HS-5 (cell line): ENCODE measurements at regions not wholly inside any gene's neighbourhood (a gene's known extent, or its start where the extent isn't known, plus 50 kb on each side); places are given as distances from the start of the nearest gene placed in this dataset.
"Not testable (repeated sequence)": the region's sequence is repeated elsewhere in the genome, so short reads cannot be mapped to it uniquely, and the experiment has no call there.

Source experiments
- DNase-seq: peaks from one replicate; pipeline ENCODE4 v3.0.0-alpha.2; 2012; ENCODE audit warnings: low read depth

DNA sequence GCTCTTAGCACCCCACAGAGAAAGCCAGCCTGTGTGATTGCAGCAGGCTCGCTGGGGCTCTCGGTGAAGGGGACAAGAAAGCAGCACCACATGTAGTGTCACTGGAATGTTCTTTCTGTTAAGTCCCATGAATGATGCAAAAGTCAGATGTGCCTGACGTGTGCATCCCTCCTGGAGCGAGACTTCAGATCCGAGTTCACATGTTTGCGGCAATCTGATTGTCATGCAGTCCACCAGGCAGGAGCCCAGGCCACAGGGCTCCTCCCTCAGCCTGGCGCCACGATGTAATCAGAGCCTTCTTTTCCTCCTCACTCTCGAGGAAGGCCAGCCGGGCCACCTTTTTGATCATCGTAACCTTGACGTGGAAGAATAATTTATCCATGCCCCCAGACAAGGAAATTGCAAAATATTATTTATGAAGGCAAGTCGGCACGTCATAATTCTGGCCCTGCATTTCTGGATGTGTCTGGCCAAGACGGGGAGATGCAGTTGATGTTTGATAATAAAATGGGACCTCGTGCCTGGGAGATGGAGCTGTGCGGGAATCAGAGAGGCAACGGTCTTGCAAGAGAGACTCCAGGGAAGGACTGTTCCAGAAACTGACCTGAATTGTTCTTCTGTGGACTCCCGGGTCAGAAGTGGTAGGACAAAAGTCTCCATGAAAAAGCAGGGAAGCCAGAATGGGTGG lies 214.6 kb downstream of the PHETA1 start:
- no peak for DNase-seq

DNA sequence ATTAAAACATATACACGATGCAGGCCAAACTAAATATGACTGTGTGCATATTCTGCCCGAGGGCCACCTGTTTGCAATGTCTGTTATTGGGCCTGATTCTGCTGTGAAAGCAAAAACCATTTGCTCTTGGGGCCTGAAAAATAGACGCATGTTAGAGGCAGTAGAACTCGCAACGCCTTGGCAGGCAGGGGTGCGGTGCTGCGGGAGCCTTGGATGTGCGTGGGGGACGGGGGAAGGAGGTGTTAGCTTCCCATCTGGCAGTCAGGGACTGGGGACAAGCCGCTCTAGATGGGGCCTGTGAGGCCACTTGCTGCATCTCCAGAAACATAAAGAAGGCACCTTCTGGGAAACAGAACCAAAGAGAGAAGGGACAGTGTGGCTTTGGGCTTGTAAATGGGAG lies 216.3 kb downstream of the PHETA1 start:
- DNase-seq, result no peak

DNA sequence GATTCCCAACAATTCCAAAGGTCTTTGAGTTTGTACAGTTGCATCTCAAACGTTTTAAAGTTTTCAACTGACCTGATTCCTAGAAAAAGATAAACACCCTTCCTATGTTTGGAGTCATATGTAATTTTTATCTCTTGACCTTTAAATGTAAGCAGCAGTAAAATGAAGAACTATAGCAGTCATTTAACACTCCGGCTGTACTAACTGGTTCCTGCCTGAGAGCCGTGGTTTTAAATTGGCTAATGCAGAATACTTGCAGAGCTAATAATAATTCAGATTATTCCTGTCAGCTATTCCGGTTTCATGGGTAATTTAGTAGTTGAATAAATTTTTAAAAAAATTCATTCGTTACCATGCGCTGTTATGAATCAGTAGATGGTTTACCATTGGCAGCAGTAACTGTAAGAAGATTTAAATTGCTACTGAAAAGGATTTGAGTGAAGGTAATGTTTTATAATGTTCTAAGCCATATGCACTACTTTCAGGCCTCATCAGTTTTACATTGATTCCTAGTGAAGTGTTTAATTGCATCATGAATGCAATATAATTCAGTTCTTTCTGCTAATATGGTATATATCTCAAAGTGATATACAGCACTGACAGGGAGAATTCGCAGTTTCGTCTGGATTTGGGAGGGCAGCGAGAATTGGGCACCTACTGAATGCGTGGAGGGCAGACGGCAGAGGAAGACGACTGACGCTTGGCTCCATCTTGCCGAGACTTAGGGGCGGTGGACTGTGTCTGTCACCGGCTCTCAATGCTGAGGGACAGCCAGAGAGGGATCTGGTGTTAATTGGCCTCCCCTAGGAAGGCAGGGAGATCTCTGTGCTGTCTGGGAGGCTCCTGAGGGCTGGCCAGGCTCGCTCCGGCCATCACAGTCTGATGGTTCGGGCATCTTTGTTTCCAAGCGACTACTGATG lies 217.7 kb downstream of the PHETA1 start:
- no peak for DNase-seq

- no peak for DNase-seq
These were observed 218.5 kb downstream of the PHETA1 start for GRCh38 chr12:111150360-111150759.

- no peak for DNase-seq
These were observed 219.6 kb downstream of the PHETA1 start for GRCh38 chr12:111149299-111149698.

DNA sequence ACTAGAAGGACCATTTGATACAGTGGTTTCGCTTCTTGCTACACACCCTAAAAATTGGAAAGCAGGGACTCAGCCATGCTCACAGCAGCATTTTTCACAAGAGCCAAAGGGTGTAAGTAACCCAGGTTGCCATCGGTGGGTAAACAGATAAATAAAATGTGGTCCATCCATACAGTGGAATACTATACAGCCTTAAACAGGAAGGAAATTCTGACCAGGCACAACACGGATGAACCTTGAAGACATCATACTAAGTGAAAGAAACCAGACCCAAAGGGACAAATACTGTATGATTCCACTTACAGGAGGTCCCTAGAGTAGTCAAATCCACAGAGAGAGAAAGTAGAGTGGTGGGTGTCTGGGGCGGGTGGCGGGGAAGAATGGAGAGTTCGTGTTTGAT lies 220.9 kb downstream of the PHETA1 start:
- DNase-seq, result no peak

- DNase-seq, result no peak
These were observed 222.9 kb upstream of the MYL2 start for GRCh38 chr12:111143271-111143670.

DNA sequence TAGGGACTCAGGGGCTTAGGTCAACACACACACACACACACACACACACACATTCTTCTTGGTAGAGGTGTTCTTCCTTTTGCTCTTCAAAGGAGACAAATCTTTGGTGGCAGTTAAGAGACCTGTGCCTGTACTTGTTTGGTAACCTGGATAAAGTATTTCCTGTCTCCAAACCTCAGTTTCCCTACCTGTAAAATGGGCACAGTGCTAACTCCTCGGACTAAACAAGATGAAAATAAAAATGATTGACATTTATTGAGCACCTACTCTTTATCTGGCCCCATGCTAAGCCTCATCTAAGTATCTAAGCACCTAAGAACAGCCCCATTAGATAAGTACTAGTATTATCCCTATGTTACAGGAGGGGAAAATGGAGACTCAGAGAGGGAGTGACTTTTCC lies 220.8 kb upstream of the MYL2 start:
- DNase-seq, result no peak

- no peak for DNase-seq
These were observed 217.6 kb upstream of the MYL2 start for GRCh38 chr12:111138016-111138415.

GRCh38 chr12:111135293-111135832 lies 215.0 kb upstream of the MYL2 start:
- no peak for DNase-seq

DNA sequence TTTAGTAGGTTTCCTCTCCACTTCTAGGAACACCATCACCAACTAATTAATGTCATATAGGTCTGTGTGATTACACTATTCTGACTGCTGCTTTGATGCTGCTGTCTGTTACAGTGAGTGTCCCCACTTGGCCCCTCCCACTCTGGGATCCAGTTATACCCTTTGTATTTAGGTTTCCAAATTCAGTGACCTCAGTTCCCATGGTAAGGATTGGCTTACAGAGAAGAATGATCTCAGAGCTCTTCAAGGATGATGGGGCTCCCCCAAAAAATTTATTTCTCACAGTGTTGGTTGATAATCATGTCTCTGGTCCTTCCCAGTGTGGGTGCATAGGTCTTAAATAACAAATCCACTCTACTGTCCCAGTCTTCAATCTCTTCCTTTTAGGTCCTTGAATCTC lies 210.0 kb upstream of the MYL2 start:
- DNase-seq, result no peak

DNA sequence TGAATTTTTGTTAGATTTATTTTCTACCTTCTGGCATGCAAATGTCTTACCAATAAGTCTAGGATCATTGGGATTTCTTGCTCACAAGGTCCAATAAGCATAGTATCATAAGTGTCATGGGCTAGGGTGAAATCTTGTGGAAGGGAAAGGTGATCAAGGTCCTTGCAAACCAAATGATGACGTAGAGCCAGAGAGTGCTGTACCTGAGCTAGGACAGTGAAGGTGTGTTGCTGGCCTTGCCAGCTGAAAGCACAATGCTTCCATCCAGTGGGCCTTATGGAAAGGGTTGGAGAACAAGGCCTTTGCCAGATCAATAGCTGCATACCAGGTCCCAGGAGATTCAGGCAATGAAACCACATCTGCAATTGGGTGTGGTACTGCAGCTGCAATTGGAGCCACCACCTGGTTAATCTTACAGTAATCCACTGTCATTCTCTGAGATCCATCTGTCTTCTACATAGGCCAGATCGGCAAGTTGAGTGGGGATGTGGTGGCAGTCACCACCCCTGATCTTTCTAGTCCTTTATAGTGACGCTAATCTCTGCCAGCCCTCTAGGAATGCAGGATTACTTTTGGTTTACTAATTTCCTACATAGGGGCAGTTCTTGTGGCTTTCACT lies 208.9 kb upstream of the MYL2 start:
- DNase-seq, result no peak

DNA sequence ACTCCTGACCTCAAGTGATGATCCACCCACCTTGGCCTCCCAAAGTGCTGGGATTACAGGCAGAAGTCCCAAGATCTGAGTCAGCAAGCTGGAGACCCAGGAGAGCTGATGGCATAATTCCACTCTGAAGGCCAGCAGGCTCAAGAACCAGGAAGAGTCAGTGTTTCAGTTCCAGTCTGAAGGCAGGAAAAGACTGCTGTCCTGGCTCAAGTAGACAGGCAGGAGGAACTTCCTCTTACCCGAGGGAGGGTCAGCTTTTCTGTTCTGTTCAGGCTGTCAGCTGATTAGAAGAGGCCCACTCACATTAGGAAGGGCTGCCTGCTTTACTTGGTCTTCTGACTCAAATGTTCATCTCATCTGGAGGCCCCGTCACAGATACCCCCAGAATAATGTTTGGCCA lies 206.0 kb upstream of the MYL2 start:
- no peak for DNase-seq

- DNase-seq, result no peak
These were observed 203.8 kb upstream of the MYL2 start for GRCh38 chr12:111124183-111124582.

DNA sequence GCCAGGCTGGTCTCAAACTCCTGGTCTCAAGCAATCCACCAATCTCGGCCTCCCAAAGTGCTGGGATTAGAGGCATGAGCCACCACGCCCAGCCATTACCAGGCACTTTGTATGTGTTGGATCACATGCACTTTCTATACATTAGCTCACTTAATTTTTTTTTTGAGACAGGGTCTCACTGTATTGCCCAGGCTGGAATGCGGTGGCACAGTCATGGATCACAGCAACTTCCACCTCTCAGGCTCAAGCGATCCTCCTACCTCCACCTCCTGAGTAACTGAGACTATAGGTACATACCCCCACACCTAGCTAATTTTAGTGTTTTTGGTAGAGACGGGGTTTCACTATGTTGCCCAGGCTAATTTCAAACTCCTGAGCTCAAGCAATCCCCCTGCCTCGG lies 203.0 kb upstream of the MYL2 start:
- no peak for DNase-seq

- DNase-seq, result no peak
These were observed 202.1 kb upstream of the MYL2 start for GRCh38 chr12:111122458-111122878.

- no peak for DNase-seq
These were observed 201.5 kb upstream of the MYL2 start for GRCh38 chr12:111121840-111122239.

- no peak for DNase-seq
These were observed 200.2 kb upstream of the MYL2 start for GRCh38 chr12:111120578-111120977.

GRCh38 chr12:111117017-111117416 lies 196.6 kb upstream of the MYL2 start:
- no peak for DNase-seq

GRCh38 chr12:111113313-111113712 lies 192.9 kb upstream of the MYL2 start:
- DNase-seq, result not testable (repeated sequence)

DNA sequence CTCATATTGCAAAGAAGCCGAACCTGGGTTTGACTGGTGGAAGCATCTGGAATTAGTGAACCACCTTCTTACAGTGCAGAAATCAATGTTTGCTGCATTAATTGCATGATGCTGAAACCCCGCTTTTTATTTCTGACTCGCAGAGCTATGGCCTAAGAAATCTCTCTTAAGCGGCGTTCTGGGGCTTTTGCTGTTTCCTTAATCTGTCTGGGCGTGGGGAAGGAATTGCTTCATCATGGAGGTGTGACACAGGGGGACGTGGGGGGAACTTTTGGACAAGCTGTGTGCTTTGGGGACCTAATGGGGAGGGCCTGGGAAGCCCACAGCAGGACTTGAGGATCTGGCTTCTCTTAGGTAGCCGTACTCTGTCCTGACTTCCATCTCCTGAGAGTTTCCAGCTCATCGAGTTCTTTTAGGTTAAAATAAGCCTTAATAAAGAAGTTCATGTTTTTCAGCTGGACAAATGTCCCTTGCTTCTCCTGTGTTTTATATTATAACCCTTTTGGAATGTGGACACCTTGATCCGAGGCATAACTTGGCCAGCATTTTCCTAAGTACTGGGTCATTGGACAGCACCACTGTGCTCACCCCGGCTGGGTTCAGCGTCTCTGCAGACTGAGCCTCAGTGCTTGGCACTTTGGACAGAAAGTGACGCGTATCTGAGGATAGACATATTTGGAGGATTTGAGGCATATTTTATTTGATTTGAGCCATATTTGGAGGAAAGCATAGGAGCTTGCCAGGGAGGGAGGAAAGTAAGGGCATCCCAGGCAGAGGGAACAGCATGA lies 192.1 kb upstream of the MYL2 start:
- DNase-seq, result no peak

GRCh38 chr12:111111681-111112080 lies 191.3 kb upstream of the MYL2 start:
- DNase-seq, result no peak
